Peyer's patch (tissue), 4 donors: ENCODE measurements at regions not wholly inside any gene's neighbourhood (a gene's known extent, or its start where the extent isn't known, plus 50 kb on each side); places are given as distances from the start of the nearest gene placed in this dataset.

Experiments used
- CTCF ChIP-seq, 6 experiments: fragments of 450-650 bp in 4 of 6; fragments of 200-600 bp in 2 of 6; sonication (generic) in 1 of 6; IDR thresholded peaks; one replicate each; pipeline ENCODE4 v1.5.1; 2017 to 2019; ENCODE audit warnings: antibody characterized with exemption in 6 of 6, mild to moderate bottlenecking in 3 of 6, moderate library complexity in 1 of 6
- POLR2A ChIP-seq, 2 donors: fragments of 450-650 bp; IDR thresholded peaks; one replicate each; pipeline ENCODE4 v1.5.1; 2017; ENCODE audit warnings: antibody characterized with exemption in 2 of 2, mild to moderate bottlenecking in 2 of 2, moderate library complexity in 2 of 2

GRCh38 chr1:17933971-17934370 is 173.6 kb upstream of the IGSF21 start:
- TF ChIP-seq CTCF (IDR thresholded peaks at IDR 0.05) (no peak), POLR2A (IDR thresholded peaks at IDR 0.05) (no peak)
